ENCODE measurements at regions not wholly inside any gene's neighbourhood (a gene's known extent, or its start where the extent isn't known, plus 50 kb on each side); places are given as distances from the start of the nearest gene placed in this dataset.

DNA sequence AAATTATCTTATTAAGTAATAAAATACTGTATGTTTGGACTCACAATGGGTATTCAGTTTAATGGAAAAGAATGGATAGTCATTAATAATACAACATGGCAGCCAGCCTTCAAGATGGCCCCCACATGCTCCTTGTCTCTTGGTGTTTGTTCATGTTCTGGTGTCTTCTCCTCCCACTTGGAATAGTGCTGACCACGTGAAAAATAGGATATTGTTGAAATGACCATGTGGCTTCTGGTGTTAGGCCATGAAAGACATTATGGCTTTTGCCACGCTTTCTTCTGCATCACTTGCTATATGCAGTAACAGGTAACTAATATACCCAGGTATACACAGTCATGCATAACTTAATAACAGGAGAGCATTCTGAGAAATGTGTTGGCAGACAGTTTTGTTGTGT lies 341.0 kb downstream of the KCNJ2 start:
- Histone ChIP-seq H4K20me1 (ENCODE audit: low read depth, low read length) (no peaks in the 10 kb centered on the region), H3K9me3 (ENCODE audit: insufficient read depth, low read length) (no peaks in the 10 kb centered on the region), H2AFZ (ENCODE audit: low read depth, low read length, severe bottlenecking) (no peak overlapping the region)

GRCh38 chr17:70517816-70518215 lies 348.5 kb downstream of the KCNJ2 start:
- H3K4me2 ChIP-seq (ENCODE audit: low read depth, low read length, poor library complexity, severe bottlenecking) = no peak overlapping the region
- H3K27me3 ChIP-seq (ENCODE audit: low read length) = no peaks in the 10 kb centered on the region
- no peaks in the 10 kb centered on the region for H3K9me2 ChIP-seq (replicated peaks; ENCODE audit: insufficient read depth, low read length)
- H3K36me3 ChIP-seq (ENCODE audit: low read length) = no peaks in the 10 kb centered on the region
- H3K27ac ChIP-seq (ENCODE audit: low read depth, low read length) = no peak overlapping the region
- H4K20me1 ChIP-seq (ENCODE audit: low read depth, low read length) = no peaks in the 10 kb centered on the region
- no peak overlapping the region for H3K4me3 ChIP-seq (ENCODE audit: insufficient read depth, low read length, poor library complexity, severe bottlenecking)
- H3K79me2 ChIP-seq (ENCODE audit: insufficient read depth, low read length) = no peaks in the 10 kb centered on the region
- no peak for TF ChIP-seq EZH2phosphoT487 (conservative IDR thresholded peaks at IDR 0.05; ENCODE audit: low read length)
- TF ChIP-seq, protein P1, sequence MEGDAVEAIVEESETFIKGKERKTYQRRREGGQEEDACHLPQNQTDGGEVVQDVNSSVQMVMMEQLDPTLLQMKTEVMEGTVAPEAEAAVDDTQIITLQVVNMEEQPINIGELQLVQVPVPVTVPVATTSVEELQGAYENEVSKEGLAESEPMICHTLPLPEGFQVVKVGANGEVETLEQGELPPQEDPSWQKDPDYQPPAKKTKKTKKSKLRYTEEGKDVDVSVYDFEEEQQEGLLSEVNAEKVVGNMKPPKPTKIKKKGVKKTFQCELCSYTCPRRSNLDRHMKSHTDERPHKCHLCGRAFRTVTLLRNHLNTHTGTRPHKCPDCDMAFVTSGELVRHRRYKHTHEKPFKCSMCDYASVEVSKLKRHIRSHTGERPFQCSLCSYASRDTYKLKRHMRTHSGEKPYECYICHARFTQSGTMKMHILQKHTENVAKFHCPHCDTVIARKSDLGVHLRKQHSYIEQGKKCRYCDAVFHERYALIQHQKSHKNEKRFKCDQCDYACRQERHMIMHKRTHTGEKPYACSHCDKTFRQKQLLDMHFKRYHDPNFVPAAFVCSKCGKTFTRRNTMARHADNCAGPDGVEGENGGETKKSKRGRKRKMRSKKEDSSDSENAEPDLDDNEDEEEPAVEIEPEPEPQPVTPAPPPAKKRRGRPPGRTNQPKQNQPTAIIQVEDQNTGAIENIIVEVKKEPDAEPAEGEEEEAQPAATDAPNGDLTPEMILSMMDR (IDR thresholded peaks at IDR 0.05; ENCODE audit: insufficient read depth, low read length, poor library complexity, severe bottlenecking) = no peak
- no peaks in the 10 kb centered on the region for H3F3A ChIP-seq (ENCODE audit: insufficient read depth)
- no peak overlapping the region for H3K9ac ChIP-seq (ENCODE audit: low read length)
- H3K9me3 ChIP-seq (ENCODE audit: insufficient read depth, low read length) = no peaks in the 10 kb centered on the region
- no peak overlapping the region for H2AFZ ChIP-seq (ENCODE audit: low read depth, low read length, severe bottlenecking)

More for the DNA sequence above, 341.0 kb downstream of the KCNJ2 start:
- Histone ChIP-seq H3K9me2 (replicated peaks; ENCODE audit: insufficient read depth, low read length) (no peaks in the 10 kb centered on the region), H3K36me3 (ENCODE audit: low read length) (no peaks in the 10 kb centered on the region), H3K4me2 (ENCODE audit: low read depth, low read length, poor library complexity, severe bottlenecking) (no peak overlapping the region), H3K27ac (ENCODE audit: low read depth, low read length) (no peak overlapping the region), H3K79me2 (ENCODE audit: insufficient read depth, low read length) (no peaks in the 10 kb centered on the region), H3K9ac (ENCODE audit: low read length) (no peak overlapping the region), H3F3A (ENCODE audit: insufficient read depth) (no peaks in the 10 kb centered on the region), H3K27me3 (ENCODE audit: low read length) (no peaks in the 10 kb centered on the region), H3K4me3 (ENCODE audit: insufficient read depth, low read length, poor library complexity, severe bottlenecking) (no peak overlapping the region)
- TF ChIP-seq EZH2phosphoT487 (conservative IDR thresholded peaks at IDR 0.05; ENCODE audit: low read length) = no peak
- TF ChIP-seq, protein P1 (IDR thresholded peaks at IDR 0.05; ENCODE audit: insufficient read depth, low read length, poor library complexity, severe bottlenecking) = no peak

DNA sequence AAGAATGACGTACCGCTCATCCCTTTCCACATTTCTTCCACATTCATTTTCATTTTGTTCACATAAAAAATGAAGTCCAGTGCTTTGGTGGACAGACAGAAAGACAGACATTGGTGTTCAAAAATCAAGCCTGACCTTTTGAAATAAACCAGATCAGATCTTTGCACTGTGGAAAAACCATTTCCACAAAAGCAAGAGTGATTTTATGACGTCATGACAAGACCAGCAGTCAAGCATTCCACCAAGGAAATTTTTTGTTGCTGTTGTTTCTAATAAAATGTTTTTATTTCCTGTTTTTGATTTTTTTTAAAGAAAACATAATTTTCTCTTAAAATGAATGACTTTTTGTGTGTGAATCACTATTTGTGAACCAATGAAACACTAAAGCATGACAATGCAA lies 350.0 kb downstream of the KCNJ2 start:
- Histone ChIP-seq H2AFZ (ENCODE audit: low read depth, low read length, severe bottlenecking) (no peak overlapping the region), H3K9me2 (replicated peaks; ENCODE audit: insufficient read depth, low read length) (no peaks in the 10 kb centered on the region), H3F3A (ENCODE audit: insufficient read depth) (no peaks in the 10 kb centered on the region), H3K9ac (ENCODE audit: low read length) (no peak overlapping the region), H3K36me3 (ENCODE audit: low read length) (no peaks in the 10 kb centered on the region), H3K9me3 (ENCODE audit: insufficient read depth, low read length) (no peaks in the 10 kb centered on the region), H3K27me3 (ENCODE audit: low read length) (no peaks in the 10 kb centered on the region), H3K27ac (ENCODE audit: low read depth, low read length) (no peak overlapping the region), H4K20me1 (ENCODE audit: low read depth, low read length) (no peaks in the 10 kb centered on the region), H3K79me2 (ENCODE audit: insufficient read depth, low read length) (no peaks in the 10 kb centered on the region), H3K4me3 (ENCODE audit: insufficient read depth, low read length, poor library complexity, severe bottlenecking) (no peak overlapping the region), H3K4me2 (ENCODE audit: low read depth, low read length, poor library complexity, severe bottlenecking) (no peak overlapping the region)
- no peak for TF ChIP-seq EZH2phosphoT487 (conservative IDR thresholded peaks at IDR 0.05; ENCODE audit: low read length)
- TF ChIP-seq, protein P1 (IDR thresholded peaks at IDR 0.05; ENCODE audit: insufficient read depth, low read length, poor library complexity, severe bottlenecking) = no peak
